ENCODE measurements at regions not wholly inside any gene's neighbourhood (a gene's known extent, or its start where the extent isn't known, plus 50 kb on each side); places are given as distances from the start of the nearest gene placed in this dataset.
"Not testable (repeated sequence)": the region's sequence is repeated elsewhere in the genome, so short reads cannot be mapped to it uniquely, and the experiment has no call there.

- DNase-seq (ENCODE audit: low read depth in 1 of 2, low spot score in 1 of 2) = no peak
Measured at GRCh38 chr6:21708320-21708580, 114.7 kb downstream of the SOX4 start.

GRCh38 chr6:21710216-21710615 lies 116.7 kb downstream of the SOX4 start:
- DNase-seq (ENCODE audit: low read depth in 1 of 2, low spot score in 1 of 2) = no peak

GRCh38 chr6:21710908-21711627 lies 117.5 kb downstream of the SOX4 start:
- no peak for DNase-seq (ENCODE audit: low read depth in 1 of 2, low spot score in 1 of 2)

GRCh38 chr6:21712213-21712612 lies 118.7 kb downstream of the SOX4 start:
- no peak for DNase-seq (ENCODE audit: low read depth in 1 of 2, low spot score in 1 of 2)

GRCh38 chr6:21713481-21713880 lies 119.9 kb downstream of the SOX4 start:
- DNase-seq (ENCODE audit: low read depth in 1 of 2, low spot score in 1 of 2) = no peak

- no peak for DNase-seq (ENCODE audit: low read depth in 1 of 2, low spot score in 1 of 2)
Measured at GRCh38 chr6:21715180-21715579, 121.6 kb downstream of the SOX4 start.

GRCh38 chr6:21722510-21722909 lies 129.0 kb downstream of the SOX4 start:
- DNase-seq (ENCODE audit: low read depth in 1 of 2, low spot score in 1 of 2) = no peak

GRCh38 chr6:21726676-21727075 lies 133.1 kb downstream of the SOX4 start:
- no peak for DNase-seq (ENCODE audit: low read depth in 1 of 2, low spot score in 1 of 2)

- no peak for DNase-seq (ENCODE audit: low read depth in 1 of 2, low spot score in 1 of 2)
Measured at GRCh38 chr6:21728141-21728540, 134.6 kb downstream of the SOX4 start.

- DNase-seq (ENCODE audit: low read depth in 1 of 2, low spot score in 1 of 2) = no peak
Measured at GRCh38 chr6:21729431-21729830, 135.9 kb downstream of the SOX4 start.

GRCh38 chr6:21730533-21730932 lies 137.0 kb downstream of the SOX4 start:
- DNase-seq (ENCODE audit: low read depth in 1 of 2, low spot score in 1 of 2) = no peak

GRCh38 chr6:21731411-21732031 lies 138.0 kb downstream of the SOX4 start:
- DNase-seq (ENCODE audit: low read depth in 1 of 2, low spot score in 1 of 2) = no peak

GRCh38 chr6:21732032-21732730 lies 138.6 kb downstream of the SOX4 start:
- not testable (repeated sequence) for DNase-seq (ENCODE audit: low read depth in 1 of 2, low spot score in 1 of 2)

GRCh38 chr6:21732731-21733130 lies 139.2 kb downstream of the SOX4 start:
- no peak for DNase-seq (ENCODE audit: low read depth in 1 of 2, low spot score in 1 of 2)

GRCh38 chr6:21733311-21733710 lies 139.8 kb downstream of the SOX4 start:
- no peak for DNase-seq (ENCODE audit: low read depth in 1 of 2, low spot score in 1 of 2)

- DNase-seq (ENCODE audit: low read depth in 1 of 2, low spot score in 1 of 2) = no peak
Measured at GRCh38 chr6:21734204-21734603, 140.7 kb downstream of the SOX4 start.

- DNase-seq (ENCODE audit: low read depth in 1 of 2, low spot score in 1 of 2) = no peak
Measured at GRCh38 chr6:21738180-21739094, 144.9 kb downstream of the SOX4 start.

- DNase-seq (ENCODE audit: low read depth in 1 of 2, low spot score in 1 of 2) = no peak
Measured at GRCh38 chr6:21739241-21739640, 145.7 kb downstream of the SOX4 start.

GRCh38 chr6:21739838-21740237 lies 146.3 kb downstream of the SOX4 start:
- no peak for DNase-seq (ENCODE audit: low read depth in 1 of 2, low spot score in 1 of 2)

- no peak for DNase-seq (ENCODE audit: low read depth in 1 of 2, low spot score in 1 of 2)
Measured at GRCh38 chr6:21740376-21741124, 147.0 kb downstream of the SOX4 start.
